ENCODE measurements at regions not wholly inside any gene's neighbourhood (a gene's known extent, or its start where the extent isn't known, plus 50 kb on each side); places are given as distances from the start of the nearest gene placed in this dataset.

DNA sequence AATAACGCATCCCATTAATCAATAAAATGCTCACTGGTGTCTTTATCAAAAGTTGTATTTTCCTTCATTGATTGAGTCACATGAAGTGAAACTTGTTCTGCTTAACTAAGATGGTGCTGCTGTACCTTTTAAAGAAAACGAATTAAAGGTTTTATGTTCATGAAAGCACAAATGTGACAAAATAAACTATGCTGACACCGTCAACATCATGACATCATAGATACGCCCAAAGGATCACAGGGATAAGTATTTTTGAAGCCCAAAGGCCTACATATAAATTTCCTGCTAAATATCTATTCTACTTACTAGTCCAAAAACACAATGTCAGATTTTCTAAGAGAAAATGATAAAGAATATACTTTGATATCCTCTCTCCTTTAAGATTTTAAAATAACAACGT, 94.4 kb downstream of the FAM217A start:
- no peak overlapping the region for H3K4me3 ChIP-seq (ENCODE audit: low read length)
- H3K9me3 ChIP-seq (ENCODE audit: control insufficient read depth, low read length) = no peaks in the 10 kb centered on the region
- H3K4me1 ChIP-seq (ENCODE audit: control insufficient read depth, insufficient read depth, low read length) = peaks cover 5% of the 10 kb centered on the region
- no peak for DNase-seq
- H3K27ac ChIP-seq (ENCODE audit: low read length) = no peak overlapping the region
- no peaks in the 10 kb centered on the region for H3K27me3 ChIP-seq (ENCODE audit: control insufficient read depth, insufficient read depth)
- no peak for ATAC-seq
- 93% methylated on average over 5 of the region's 5 CpGs for WGBS
- intact Hi-C loops (cut with DNase I) = loop anchor here in 2 of 4 donors (10.0 kb wide), 2 partner anchors 240 to 710 kb away; no protein-coding TSS in a partner anchor

DNA sequence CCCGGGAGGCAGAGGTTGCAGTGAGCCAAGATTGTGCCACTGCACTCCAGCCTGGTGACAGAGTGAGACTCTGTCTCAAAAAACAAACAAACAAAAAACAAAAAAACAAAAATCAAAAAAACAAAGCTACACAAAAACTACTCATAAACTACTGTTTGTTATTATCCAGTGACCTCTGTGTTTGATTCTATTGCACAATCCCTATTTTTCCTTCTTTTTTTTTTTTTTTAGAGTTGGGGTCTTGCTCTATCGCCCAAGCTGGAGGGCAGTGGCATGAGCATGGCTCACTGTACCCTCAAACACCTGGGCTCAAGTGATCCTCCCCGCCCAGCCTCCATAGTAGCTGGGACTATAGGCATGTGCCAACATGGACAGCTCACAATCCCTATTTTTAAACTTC, 92.7 kb downstream of the FAM217A start:
- Histone ChIP-seq H3K27me3 (ENCODE audit: control insufficient read depth, insufficient read depth) (no peaks in the 10 kb centered on the region), H3K27ac (ENCODE audit: low read length) (no peak overlapping the region), H3K4me1 (ENCODE audit: control insufficient read depth, insufficient read depth, low read length) (peaks cover 5% of the 10 kb centered on the region), H3K9me3 (ENCODE audit: control insufficient read depth, low read length) (no peaks in the 10 kb centered on the region), H3K4me3 (ENCODE audit: low read length) (no peak overlapping the region)
- intact Hi-C loops (cut with DNase I) = loop anchor here in 3 of 4 donors (5.0 to 10.0 kb wide), 3 partner anchors 241 to 711 kb away; no protein-coding TSS in a partner anchor
- DNase-seq (no peak), ATAC-seq (no peak)
- 93% methylated on average over 3 of the region's 3 CpGs for whole genome bisulfite sequencing

DNA sequence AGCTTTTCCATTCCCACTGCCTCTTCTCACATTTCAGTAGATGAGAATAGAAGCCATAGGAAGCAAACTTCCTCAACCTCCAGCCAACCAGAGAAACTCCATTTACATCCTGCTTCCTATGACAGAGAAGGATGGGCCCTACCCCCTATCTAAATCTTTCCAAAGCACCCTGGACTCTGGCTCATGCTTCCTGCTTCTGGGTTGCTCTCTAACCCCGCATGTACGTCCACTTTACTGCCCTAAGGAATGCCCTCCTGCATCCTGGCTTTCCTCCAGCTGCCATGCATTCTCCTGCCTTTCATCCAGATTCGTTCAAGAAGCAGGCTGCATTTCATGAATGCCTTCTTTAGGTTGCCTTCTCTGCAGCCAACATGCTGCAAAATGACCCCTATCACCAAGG, 91.9 kb downstream of the FAM217A start:
- Histone ChIP-seq H3K4me3 (ENCODE audit: low read length) (no peak overlapping the region), H3K27me3 (ENCODE audit: control insufficient read depth, insufficient read depth) (no peaks in the 10 kb centered on the region), H3K9me3 (ENCODE audit: control insufficient read depth, low read length) (no peaks in the 10 kb centered on the region), H3K27ac (ENCODE audit: low read length) (no peak overlapping the region), H3K4me1 (ENCODE audit: control insufficient read depth, insufficient read depth, low read length) (peaks cover 5% of the 10 kb centered on the region)
- no peak for DNase-seq
- no peak for ATAC-seq
- WGBS = 37% methylated on average over 3 of the region's 3 CpGs
- intact Hi-C loops (cut with DNase I) = loop anchor here in 3 of 4 donors (5.0 to 10.0 kb wide), 3 partner anchors 242 to 712 kb away; no protein-coding TSS in a partner anchor

DNA sequence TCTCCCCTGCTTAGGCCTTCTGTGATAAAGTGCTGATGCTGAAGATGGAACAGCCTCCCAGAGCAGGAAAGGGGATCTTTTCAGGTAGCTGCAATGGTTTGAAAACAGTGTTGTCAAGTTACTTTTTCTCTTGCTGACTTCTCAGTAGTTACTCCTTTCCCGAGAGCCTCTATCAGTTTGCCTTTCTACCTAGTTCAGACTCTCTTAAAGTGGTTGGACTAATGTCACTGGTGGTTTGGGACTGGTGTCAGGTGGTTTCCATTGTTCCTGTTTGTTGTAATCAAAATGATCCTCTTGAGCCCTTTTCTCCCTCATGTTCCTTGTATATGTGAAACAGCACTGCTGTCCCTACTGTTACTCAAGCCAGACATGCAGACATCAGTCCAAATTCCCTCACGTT, 91.4 kb downstream of the FAM217A start:
- no peak overlapping the region for H3K4me3 ChIP-seq (ENCODE audit: low read length)
- H3K9me3 ChIP-seq (ENCODE audit: control insufficient read depth, low read length) = no peaks in the 10 kb centered on the region
- WGBS = 90% methylated on average over 2 of the region's 2 CpGs
- no peaks in the 10 kb centered on the region for H3K27me3 ChIP-seq (ENCODE audit: control insufficient read depth, insufficient read depth)
- peaks cover 5% of the 10 kb centered on the region for H3K4me1 ChIP-seq (ENCODE audit: control insufficient read depth, insufficient read depth, low read length)
- intact Hi-C loops (cut with DNase I) = loop anchor here in 3 of 4 donors (5.0 to 10.0 kb wide), 3 partner anchors 243 to 713 kb away; no protein-coding TSS in a partner anchor
- ATAC-seq = no peak
- H3K27ac ChIP-seq (ENCODE audit: low read length) = no peak overlapping the region
- DNase-seq = no peak

DNA sequence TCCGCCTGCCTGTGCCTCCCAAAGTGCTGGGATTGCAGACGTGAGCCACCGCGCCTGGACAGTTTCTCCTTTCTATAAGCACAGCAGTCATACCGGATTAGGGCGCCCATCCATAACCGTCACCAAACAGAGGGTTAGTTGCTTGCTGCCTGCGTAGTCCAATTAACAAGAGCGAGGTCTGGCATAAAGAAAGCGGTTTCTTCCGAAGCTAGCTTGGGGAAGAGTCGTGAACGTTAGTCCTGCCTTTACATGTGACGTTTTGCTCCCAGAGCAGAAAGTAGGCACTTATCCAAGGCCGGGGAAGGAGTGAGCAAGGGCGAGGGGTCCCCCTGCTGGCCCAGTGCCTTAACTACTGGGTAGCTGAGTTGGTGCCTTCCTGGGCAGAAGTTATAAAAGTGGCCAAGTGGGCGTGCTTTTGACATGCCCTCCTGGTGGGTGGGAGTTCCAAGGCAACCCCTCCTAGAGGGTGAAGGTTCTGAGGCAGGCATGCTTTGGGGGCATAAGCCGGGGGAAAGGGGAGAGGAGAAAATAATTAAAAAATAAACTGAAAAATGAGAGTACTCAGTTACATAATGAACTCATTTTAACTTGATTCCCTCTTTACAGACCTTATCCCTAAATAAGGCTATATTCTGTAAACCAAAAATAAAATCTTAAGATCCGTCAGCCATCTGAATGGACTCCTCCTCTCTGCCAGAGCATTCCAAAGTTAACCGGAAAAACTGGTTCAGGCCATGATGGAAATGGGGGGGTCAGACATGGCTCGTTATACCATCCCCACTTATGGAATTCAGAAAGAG, 88.0 kb downstream of the FAM217A start:
- intact Hi-C loops (cut with DNase I) = loop anchor here in 1 of 4 donors (5.0 kb wide), 1 partner anchor 249 kb away; no protein-coding TSS in a partner anchor
- H3K4me1 ChIP-seq (ENCODE audit: control insufficient read depth, insufficient read depth, low read length) = peaks cover 6% of the 10 kb centered on the region
- WGBS = 10% methylated on average over 21 of the region's 21 CpGs
- H3K27ac ChIP-seq (ENCODE audit: low read length) = peak overlapping the region; percentile 53
- H3K27me3 ChIP-seq (ENCODE audit: control insufficient read depth, insufficient read depth) = no peaks in the 10 kb centered on the region
- ATAC-seq (peak; percentile 92 to 96), DNase-seq (peak; percentile 91 to 94 (median 93))
- peak overlapping the region; percentile 50 for H3K4me3 ChIP-seq (ENCODE audit: low read length)
- H3K9me3 ChIP-seq (ENCODE audit: control insufficient read depth, low read length) = no peaks in the 10 kb centered on the region

DNA sequence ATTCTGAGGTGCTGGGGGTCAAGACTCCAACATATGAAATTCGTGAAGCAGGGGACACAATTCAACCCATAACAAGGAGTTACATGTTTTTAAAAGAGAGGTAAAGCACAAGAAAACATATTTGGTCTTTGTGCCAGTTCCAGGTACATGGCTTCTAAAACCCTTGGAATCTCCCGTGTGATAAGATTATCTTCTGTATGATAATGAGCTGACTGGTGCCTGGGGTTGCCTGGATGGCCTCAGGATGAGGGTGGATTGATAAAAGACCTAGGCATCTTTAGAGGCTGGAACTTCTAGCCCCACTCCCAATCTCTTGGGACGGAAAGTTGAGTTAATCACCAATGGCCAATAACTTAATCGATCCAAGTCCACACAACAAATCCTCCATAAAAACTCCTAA, 87.0 kb downstream of the FAM217A start:
- intact Hi-C loops (cut with DNase I) = loop anchor here in 1 of 4 donors (5.0 kb wide), 1 partner anchor 250 kb away; no protein-coding TSS in a partner anchor
- ATAC-seq = no peak

DNA sequence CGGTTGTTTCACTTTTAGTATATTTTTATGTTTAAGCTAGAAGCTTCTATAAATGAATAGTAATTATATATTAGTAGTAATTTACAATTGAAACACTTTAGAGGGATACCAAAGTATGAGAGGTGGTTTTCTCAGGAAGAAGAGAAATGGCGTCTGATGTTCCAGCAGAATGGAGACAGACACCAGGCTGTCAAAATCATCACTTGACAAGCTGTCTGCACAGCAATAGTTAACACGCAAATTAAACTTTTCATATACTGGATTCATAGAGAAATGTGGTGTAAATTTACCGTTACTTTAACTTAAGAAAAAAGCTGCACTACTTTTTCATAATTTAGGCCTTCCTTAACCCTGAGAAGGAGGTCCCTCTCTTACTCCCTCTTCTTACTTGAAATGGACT, 82.6 kb downstream of the FAM217A start:
- Histone ChIP-seq H3K4me1 (ENCODE audit: control insufficient read depth, insufficient read depth, low read length) (peaks cover 1% of the 10 kb centered on the region), H3K27me3 (ENCODE audit: control insufficient read depth, insufficient read depth) (no peaks in the 10 kb centered on the region), H3K27ac (ENCODE audit: low read length) (no peak overlapping the region), H3K4me3 (ENCODE audit: low read length) (no peak overlapping the region), H3K9me3 (ENCODE audit: control insufficient read depth, low read length) (no peaks in the 10 kb centered on the region)
- DNase-seq (no peak), ATAC-seq (no peak)
- intact Hi-C loops (cut with DNase I) = no loop called here
- WGBS = 96% methylated on average over 4 of the region's 4 CpGs

More for the DNA sequence above, 87.0 kb downstream of the FAM217A start:
- Histone ChIP-seq H3K27me3 (ENCODE audit: control insufficient read depth, insufficient read depth) (no peaks in the 10 kb centered on the region), H3K9me3 (ENCODE audit: control insufficient read depth, low read length) (no peaks in the 10 kb centered on the region), H3K4me1 (ENCODE audit: control insufficient read depth, insufficient read depth, low read length) (peaks cover 2% of the 10 kb centered on the region), H3K4me3 (ENCODE audit: low read length) (no peak overlapping the region), H3K27ac (ENCODE audit: low read length) (no peak overlapping the region)
- 73% methylated on average over 4 of the region's 4 CpGs for WGBS
- no peak for DNase-seq

DNA sequence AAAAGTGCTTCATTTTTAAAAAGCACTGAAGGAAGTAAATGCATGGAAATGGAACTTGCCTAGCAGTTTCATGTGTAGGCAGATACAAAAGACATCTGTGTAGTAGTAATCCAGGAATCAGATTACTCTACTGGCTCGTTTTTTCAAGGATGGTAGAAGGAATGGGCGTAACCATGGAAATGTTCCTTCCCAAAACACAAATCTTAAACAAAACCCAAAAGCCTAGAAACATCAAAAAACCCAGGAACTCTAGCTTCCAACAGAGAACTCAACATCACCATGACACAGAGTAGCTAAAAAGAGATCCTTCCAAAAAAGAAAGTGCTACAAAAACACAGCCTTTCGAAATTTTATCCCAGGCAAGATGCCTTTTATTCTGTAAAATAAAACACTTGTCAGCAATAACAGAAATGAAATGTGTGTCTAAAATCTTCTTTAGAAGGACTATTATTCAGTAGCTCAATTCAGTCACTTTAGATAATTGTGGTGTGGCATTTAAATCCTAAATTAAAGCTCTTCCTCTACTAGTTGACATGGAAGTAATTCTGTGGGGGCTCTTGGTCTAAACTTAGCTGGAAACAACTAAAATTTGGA, 81.7 kb downstream of the FAM217A start:
- Histone ChIP-seq H3K4me3 (ENCODE audit: low read length) (no peak overlapping the region), H3K27me3 (ENCODE audit: control insufficient read depth, insufficient read depth) (no peaks in the 10 kb centered on the region), H3K9me3 (ENCODE audit: control insufficient read depth, low read length) (no peaks in the 10 kb centered on the region), H3K4me1 (ENCODE audit: control insufficient read depth, insufficient read depth, low read length) (peaks cover 1% of the 10 kb centered on the region), H3K27ac (ENCODE audit: low read length) (no peak overlapping the region)
- intact Hi-C loops (cut with DNase I) = no loop called here
- 50% methylated on average over 3 of the region's 3 CpGs for WGBS
- DNase-seq (no peak), ATAC-seq (peak in 1 of 2 donors; percentile 31)

DNA sequence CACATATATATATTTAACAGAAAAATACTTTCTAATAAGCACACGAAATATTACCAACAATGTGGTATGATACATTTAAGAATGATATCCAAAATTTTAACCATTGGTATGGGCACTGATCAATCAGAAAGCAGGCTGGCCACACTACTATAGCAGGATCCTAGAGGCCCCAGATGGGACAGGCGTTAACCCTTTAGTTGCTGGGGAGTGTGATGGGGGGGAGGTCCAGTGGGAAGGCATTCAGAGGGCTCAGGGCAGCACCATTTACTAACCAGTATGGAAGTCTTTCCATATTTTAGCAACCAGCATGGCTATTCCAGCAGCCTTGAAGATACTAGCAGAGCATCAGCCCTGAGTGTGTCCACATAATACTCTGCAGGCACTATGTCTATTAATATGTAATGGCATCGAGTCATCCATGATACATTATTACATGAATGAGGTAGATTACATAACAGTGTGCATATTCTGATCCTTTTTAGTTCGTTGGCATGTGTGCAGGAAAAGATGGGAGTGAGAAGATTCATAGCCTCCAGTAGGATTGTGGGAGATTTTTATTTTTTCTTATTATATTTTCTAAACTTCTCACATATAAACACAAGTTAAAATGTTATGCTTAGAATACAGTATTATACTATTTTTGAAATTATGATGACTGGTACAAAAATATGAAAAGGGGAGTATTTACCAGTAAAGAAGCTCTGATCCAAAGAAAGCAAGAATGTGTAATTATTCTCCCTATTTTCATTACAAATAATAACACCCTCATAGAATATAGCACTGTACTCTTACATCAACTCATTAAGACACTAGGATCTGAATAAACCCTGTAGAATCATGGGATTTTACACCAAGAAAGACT, 78.9 kb downstream of the FAM217A start:
- H3K27me3 ChIP-seq (ENCODE audit: control insufficient read depth, insufficient read depth) = no peaks in the 10 kb centered on the region
- no peak overlapping the region for H3K27ac ChIP-seq (ENCODE audit: low read length)
- 86% methylated on average over 4 of the region's 4 CpGs for WGBS
- no peak for DNase-seq
- no peaks in the 10 kb centered on the region for H3K9me3 ChIP-seq (ENCODE audit: control insufficient read depth, low read length)
- H3K4me3 ChIP-seq (ENCODE audit: low read length) = no peak overlapping the region
- no peaks in the 10 kb centered on the region for H3K4me1 ChIP-seq (ENCODE audit: control insufficient read depth, insufficient read depth, low read length)
- ATAC-seq = no peak
- intact Hi-C loops (cut with DNase I) = no loop called here

DNA sequence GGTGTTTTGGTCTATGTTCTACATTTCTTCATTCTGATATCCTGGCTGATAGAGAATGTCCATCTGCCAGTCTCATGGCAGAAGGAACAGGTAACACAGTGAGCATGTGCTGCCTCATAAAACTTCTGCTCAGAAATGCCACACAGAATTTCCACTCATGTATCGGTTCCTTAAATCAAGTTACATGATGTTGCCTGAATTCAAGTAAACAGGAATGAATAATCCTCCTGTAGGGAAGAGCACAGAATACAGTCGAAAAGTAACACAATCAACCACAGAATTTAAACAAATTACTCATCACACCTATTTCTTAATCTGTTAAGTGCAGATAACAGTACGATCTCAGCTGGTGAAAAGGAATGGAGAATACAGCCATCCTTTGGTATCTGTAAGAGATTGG, 74.7 kb downstream of the FAM217A start:
- Histone ChIP-seq H3K4me3 (ENCODE audit: low read length) (no peak overlapping the region), H3K27me3 (ENCODE audit: control insufficient read depth, insufficient read depth) (no peaks in the 10 kb centered on the region), H3K9me3 (ENCODE audit: control insufficient read depth, low read length) (no peaks in the 10 kb centered on the region), H3K27ac (ENCODE audit: low read length) (no peak overlapping the region), H3K4me1 (ENCODE audit: control insufficient read depth, insufficient read depth, low read length) (no peaks in the 10 kb centered on the region)
- 69% methylated on average over 3 of the region's 3 CpGs for WGBS
- intact Hi-C loops (cut with DNase I) = no loop called here
- no peak for DNase-seq
- ATAC-seq = no peak

All from right cardiac atrium (tissue), 5 donors.